ENCODE measurements at regions not wholly inside any gene's neighbourhood (a gene's known extent, or its start where the extent isn't known, plus 50 kb on each side); places are given as distances from the start of the nearest gene placed in this dataset.

- H3K27ac ChIP-seq = no peak overlapping the region
- no peaks in the 10 kb centered on the region for H4K20me1 ChIP-seq (ENCODE audit: insufficient read depth)
- peak in 1 of 2 experiments; percentile 18 for DNase-seq
- TF ChIP-seq EZH2 (IDR thresholded peaks at IDR 0.05; ENCODE audit: low read depth) (no peak), CTCF (conservative IDR thresholded peaks at IDR 0.05) (no peak)
- ChIA-PET CTCF (no interaction called here), POLR2A (ENCODE audit: unreplicated experiment) (no interaction called here)
- no peaks in the 10 kb centered on the region for H3K9me2 ChIP-seq (ENCODE audit: insufficient read depth)
- H3K79me2 ChIP-seq (ENCODE audit: low read depth) = no peaks in the 10 kb centered on the region
- intact Hi-C loops (cut with micrococcal nuclease; ENCODE audit: unreplicated experiment) = no loop called here
- H3K9me3 ChIP-seq (ENCODE audit: insufficient read depth, low read depth) = no peaks in the 10 kb centered on the region
- no peak overlapping the region for H3K4me3 ChIP-seq
- H3K4me2 ChIP-seq = no peak overlapping the region
- no TSS peak for BruUV-seq (replicated peaks)
- no peaks in the 10 kb centered on the region for H3K4me1 ChIP-seq (replicated peaks; ENCODE audit: insufficient read depth)
- no peaks in the 10 kb centered on the region for H3K36me3 ChIP-seq (ENCODE audit: low read depth)
- H3F3A ChIP-seq (ENCODE audit: insufficient read depth, low read depth) = no peaks in the 10 kb centered on the region
- peaks cover 8% of the 10 kb centered on the region for H3K27me3 ChIP-seq (ENCODE audit: insufficient read depth, low read depth)
- H2AFZ ChIP-seq = no peak overlapping the region
Observed at GRCh38 chr2:136582628-136583205, 182.6 kb upstream of the THSD7B start.

GRCh38 chr2:136572335-136572734 is 193.0 kb upstream of the THSD7B start:
- Histone ChIP-seq H2AFZ (no peak overlapping the region), H3K9me2 (ENCODE audit: insufficient read depth) (no peaks in the 10 kb centered on the region), H3K4me2 (no peak overlapping the region), H3K4me1 (replicated peaks; ENCODE audit: insufficient read depth) (no peaks in the 10 kb centered on the region), H3K9me3 (ENCODE audit: insufficient read depth, low read depth) (no peaks in the 10 kb centered on the region), H3K27me3 (ENCODE audit: insufficient read depth, low read depth) (no peaks in the 10 kb centered on the region), H3K36me3 (ENCODE audit: low read depth) (no peaks in the 10 kb centered on the region), H3F3A (ENCODE audit: insufficient read depth, low read depth) (no peaks in the 10 kb centered on the region), H3K27ac (no peak overlapping the region), H3K79me2 (ENCODE audit: low read depth) (no peaks in the 10 kb centered on the region), H3K4me3 (no peak overlapping the region), H4K20me1 (ENCODE audit: insufficient read depth) (no peaks in the 10 kb centered on the region)
- DNase-seq = no peak
- BruUV-seq (replicated peaks) = no TSS peak
- TF ChIP-seq CTCF (conservative IDR thresholded peaks at IDR 0.05) = no peak
- TF ChIP-seq EZH2 (IDR thresholded peaks at IDR 0.05; ENCODE audit: low read depth) = no peak
- intact Hi-C loops (cut with micrococcal nuclease; ENCODE audit: unreplicated experiment) = no loop called here
- POLR2A ChIA-PET (ENCODE audit: unreplicated experiment) = no interaction called here
- CTCF ChIA-PET = no interaction called here

- BruUV-seq (replicated peaks) = no TSS peak
Observed at GRCh38 chr2:136557203-136557602, 208.1 kb upstream of the THSD7B start.

More at GRCh38 chr2:136557203-136557602, 208.1 kb upstream of the THSD7B start:
- DNase-seq = no peak
- H3K4me3 ChIP-seq = no peak overlapping the region
- H3K9me3 ChIP-seq (ENCODE audit: insufficient read depth, low read depth) = no peaks in the 10 kb centered on the region
- no peak overlapping the region for H3K4me2 ChIP-seq
- TF ChIP-seq EZH2 (IDR thresholded peaks at IDR 0.05; ENCODE audit: low read depth) (no peak), CTCF (conservative IDR thresholded peaks at IDR 0.05) (no peak)
- H3K79me2 ChIP-seq (ENCODE audit: low read depth) = no peaks in the 10 kb centered on the region
- H3K36me3 ChIP-seq (ENCODE audit: low read depth) = no peaks in the 10 kb centered on the region
- no peaks in the 10 kb centered on the region for H3K9me2 ChIP-seq (ENCODE audit: insufficient read depth)
- intact Hi-C loops (cut with micrococcal nuclease; ENCODE audit: unreplicated experiment) = no loop called here
- no peaks in the 10 kb centered on the region for H3F3A ChIP-seq (ENCODE audit: insufficient read depth, low read depth)
- H2AFZ ChIP-seq = no peak overlapping the region
- POLR2A ChIA-PET (ENCODE audit: unreplicated experiment) = no interaction called here
- CTCF ChIA-PET = no interaction called here
- no peaks in the 10 kb centered on the region for H3K27me3 ChIP-seq (ENCODE audit: insufficient read depth, low read depth)
- H4K20me1 ChIP-seq (ENCODE audit: insufficient read depth) = no peaks in the 10 kb centered on the region
- H3K27ac ChIP-seq = no peak overlapping the region
- no peaks in the 10 kb centered on the region for H3K4me1 ChIP-seq (replicated peaks; ENCODE audit: insufficient read depth)
